Ureter (tissue), 1 donor: ENCODE measurements at regions not wholly inside any gene's neighbourhood (a gene's known extent, or its start where the extent isn't known, plus 50 kb on each side); places are given as distances from the start of the nearest gene placed in this dataset.

ENCODE experiments used
- DNase-seq: peaks from one replicate; pipeline ENCODE4 v3.0.0-alpha.2; 2020; ENCODE audit warnings: low spot score
- donor health status: DM: yes; HTN: yes; CAD: no.

GRCh38 chr1:229762891-229763290, 136.8 kb downstream of the URB2 start:
- DNase-seq, result no peak

GRCh38 chr1:229768232-229768631, 142.2 kb downstream of the URB2 start:
- DNase-seq, result no peak

DNA sequence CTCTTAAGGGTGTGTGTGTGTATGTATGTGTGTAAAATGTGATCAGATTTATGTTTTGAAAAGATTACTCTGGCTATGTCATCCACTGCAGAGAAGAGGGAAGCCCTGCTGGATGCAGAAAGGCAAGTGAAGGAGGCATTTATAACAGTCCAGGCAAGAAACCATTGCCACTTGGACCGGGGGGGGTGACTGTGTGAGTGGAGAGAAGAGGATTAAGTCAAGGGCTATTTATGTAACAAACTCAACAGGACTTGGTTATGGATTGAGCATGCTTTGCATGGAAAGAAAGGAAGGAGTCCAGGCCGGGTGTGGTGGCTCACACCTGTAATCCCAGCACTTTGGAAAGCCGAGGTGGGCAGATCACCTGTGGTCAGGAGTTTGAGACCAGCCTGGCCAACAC, 143.0 kb downstream of the URB2 start:
- DNase-seq, result no peak

DNA sequence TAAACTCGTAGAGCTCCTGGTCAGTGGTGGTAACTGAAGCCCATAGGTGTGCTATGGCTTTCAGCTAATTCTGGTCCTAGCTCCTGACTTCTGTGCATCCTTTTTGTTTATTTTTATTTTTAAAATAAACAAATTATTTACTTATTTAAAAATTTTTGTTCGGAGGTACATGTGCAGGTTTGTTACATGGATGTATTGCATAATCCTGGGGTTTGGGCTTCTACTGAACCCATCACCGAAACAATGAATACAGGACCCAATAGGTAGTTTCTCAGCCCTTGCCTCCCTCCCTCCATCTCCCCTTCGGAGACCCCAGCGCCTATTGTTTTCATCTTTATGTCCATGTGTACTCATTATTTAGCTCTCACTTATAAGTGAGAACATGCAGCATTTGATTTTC, 143.8 kb downstream of the URB2 start:
- no peak for DNase-seq

DNA sequence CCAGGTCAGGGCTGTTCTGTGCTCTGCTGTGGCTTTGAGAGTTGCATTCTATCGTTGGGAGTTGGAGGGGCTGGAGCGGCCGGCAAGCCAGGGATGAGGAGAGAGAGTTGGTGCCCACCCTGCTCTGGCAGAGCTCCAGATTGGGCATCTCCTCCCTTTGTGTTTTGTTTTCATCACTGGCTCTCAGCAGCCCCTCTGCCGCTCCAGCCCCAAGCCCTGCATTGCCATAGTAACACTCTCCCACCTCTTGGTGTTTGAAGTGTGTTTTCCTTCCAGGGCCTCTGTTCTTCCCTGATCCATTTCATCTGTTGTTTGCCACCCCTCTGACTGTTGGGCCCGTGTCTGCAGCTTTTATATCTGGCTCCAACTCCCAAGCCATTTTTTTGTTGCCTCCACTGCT, 152.7 kb downstream of the URB2 start:
- no peak for DNase-seq

DNA sequence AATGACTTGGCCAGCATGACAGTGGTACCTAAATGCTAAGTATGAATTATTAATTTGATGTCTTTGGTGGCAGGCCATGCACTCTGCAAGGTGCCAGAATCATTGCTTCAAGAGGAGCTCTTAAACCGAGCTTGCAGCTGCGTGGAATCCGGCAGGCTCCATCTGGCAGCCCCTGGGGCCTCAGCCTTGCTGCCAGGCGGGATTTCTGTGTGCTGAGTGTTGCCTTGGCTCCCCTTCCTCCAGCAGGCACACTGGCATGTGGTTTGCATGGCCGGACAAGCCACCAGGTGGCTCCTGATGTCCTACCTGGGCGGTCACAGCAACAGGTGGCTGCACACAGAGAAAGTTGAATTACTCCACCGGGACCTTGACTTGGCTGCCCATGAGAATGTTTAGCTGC, 155.4 kb downstream of the URB2 start:
- DNase-seq, result no peak

DNA sequence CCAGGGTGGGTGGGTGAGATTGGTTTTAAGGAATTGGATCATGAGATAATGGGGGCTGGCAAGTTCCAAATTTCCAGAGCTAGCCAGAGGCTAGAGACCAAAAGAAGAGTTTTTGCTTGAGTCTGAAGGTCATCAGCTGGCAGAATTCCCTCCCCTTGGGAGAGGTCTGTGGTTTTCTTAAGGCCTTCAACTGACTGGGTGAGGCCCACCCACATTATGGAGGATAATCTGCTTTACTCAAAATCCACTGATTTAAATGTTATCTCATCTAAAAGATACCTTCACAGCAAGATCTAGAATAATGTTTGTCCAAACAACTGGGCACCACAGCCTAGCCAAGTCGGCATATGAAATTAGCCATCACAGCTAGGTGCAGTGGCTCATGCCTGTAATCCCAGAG, 156.4 kb downstream of the URB2 start:
- no peak for DNase-seq

DNA sequence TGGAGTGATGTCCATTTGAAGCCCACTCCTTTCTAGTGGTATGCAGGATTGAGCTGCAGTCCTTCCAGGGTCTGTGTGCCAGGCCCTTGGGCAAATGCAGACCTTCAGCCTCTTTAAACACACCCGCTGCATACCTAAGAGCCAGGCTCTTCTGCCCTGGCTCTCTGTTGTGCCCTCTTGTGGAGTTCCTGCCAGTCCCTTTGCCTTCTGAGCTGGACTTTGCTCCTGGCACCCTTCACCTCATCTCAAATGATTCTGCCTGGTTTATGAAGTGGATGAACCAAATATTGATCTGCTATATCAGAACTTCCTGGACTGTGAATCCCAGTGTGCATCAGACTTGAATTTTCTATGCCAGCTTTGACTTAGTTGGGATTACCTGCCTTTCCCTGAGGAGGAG, 158.8 kb downstream of the URB2 start:
- DNase-seq, result no peak

DNA sequence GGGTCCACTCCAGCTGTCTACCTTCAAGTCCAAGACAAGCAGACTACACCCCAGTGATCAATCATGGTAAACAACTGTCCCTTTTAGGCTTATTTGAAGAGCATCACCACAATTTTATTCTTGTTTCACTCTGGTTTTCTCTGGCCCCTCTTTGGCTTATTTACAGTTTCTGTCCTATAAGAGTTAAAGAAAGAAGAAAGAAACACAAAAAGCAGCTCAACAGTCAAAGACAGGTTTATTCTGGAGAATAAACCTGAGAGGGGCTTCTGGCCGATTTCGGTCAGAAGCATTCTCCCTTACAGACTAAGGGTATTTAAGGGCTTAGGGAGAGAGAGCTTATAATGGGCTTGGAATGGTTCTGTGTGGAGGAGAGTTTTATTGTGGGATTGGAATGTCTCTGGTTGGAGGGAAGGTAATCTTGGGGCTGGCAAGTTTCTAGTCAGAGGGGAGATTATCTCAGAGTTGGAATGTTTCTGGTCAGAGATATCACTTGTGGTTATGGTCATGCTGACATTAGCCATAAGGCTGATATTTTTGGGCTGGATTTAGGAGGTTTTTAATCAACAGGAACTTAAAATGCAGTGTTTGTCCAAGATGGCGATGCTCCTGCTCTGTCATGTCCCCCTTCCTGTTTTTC, 161.0 kb downstream of the URB2 start:
- no peak for DNase-seq

GRCh38 chr1:229788004-229788403, 162.0 kb downstream of the URB2 start:
- no peak for DNase-seq

- no peak for DNase-seq
Measured at GRCh38 chr1:229792012-229792975, 166.2 kb downstream of the URB2 start.

GRCh38 chr1:229793488-229793887, 167.4 kb downstream of the URB2 start:
- no peak for DNase-seq

- DNase-seq, result no peak
Measured at GRCh38 chr1:229798558-229798957, 172.5 kb downstream of the URB2 start.

DNA sequence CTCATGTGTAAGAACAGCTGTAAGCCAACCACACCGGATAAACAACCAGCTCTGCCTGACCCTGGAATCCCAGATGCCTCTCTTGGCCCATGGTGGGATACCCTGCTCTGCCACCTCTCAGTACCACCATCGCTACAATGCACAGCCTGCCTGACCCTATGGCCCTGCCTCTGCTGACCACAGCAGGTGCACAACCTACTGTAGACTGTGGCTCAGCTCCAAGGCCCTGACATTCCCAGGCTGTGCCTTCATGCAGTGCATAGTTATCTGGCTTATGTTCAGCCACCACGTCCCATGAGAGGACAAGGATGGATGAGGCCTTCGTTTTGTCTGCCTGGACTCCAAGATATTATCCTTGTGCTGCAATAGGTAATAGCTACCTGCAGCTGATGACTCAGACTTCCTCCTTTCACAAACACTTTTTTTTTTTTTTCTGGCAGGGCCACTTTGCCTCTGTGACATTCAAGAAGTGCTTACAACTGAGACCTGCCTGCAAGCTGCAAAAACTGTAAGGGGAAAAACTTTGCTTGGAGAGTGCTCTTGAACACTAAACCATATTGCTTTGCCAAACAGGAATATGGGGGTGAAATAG, 177.7 kb downstream of the URB2 start:
- no peak for DNase-seq

DNA sequence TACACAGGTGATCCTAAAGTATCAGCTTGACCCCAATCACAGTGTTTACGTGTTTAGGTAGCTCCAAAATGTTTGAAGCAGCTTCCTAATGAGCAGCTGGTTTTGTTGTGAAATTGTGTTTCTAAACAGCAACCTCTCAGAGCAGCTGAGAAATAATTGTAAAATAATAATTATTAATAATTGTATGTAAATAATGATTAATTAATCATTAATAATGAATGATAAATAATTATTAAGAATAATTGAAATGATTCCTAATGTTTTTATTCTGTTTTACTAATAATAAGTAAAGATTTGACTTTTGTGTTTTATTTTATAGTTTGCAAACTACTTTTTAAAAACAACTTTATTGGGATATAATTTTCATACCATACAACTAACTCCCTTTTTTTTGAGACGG, 182.2 kb downstream of the URB2 start:
- DNase-seq, result no peak

- DNase-seq, result no peak
Measured at GRCh38 chr1:229810140-229810539, 184.1 kb downstream of the URB2 start.

GRCh38 chr1:229810961-229811360, 184.9 kb downstream of the URB2 start:
- DNase-seq, result no peak

- no peak for DNase-seq
Measured at GRCh38 chr1:229812148-229812547, 186.1 kb downstream of the URB2 start.

DNA sequence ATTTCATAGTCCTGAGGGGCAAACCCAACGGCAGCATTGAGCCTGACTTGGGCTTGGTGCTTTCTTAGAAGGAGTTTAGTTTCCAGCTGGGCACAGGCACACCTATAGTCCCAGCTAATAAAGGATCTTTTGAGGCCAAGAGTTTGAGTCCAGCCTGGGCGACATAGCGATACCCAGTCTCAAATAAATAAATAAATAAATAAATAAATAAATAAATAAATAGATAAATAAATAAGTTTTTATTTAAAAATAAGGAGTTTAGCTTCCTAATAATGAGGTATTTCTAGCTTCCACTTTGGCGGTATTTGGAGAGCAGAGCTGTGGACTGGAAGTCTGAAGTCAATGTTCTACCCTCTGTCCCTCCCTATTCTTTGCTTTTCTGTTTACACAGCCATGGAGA, 186.6 kb downstream of the URB2 start:
- DNase-seq, result no peak

DNA sequence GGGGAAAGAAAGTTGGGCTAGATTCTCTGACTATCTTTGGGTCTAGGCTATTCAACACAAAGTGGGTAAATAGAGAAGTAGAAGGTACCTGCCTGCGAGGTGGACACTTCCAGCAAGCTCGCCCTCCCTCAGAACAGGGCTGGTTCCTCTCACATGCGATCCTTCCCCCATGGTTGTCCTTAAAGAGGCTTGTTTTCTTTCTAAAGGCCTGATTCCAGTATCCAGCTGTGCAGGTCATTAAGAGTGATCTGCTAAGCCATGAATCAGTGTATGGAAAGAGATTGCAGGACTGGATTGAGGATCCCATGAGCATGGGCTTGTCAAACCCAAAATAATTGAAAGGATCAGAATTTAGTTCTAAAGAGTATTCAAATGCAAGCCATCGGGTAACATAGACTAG, 189.0 kb downstream of the URB2 start:
- no peak for DNase-seq

DNA sequence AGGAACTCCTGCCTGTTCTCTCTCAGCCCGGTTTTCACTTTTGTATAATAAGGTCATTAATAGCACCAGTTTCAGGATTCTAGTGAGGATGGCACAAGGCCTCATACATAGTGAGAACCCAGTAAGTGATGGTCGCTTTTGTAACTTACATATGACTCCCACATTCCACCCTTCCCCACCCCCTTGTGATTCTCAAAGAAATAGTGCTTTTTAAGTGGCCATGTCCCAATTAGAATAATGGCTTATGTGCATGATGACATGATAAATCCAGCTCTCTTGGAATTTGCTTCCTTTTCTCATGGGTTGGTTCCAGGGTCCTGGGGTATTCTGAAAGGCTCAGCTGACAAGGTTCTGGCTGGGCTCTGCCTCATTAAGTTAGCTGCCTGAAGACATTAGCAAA, 189.9 kb downstream of the URB2 start:
- no peak for DNase-seq

DNA sequence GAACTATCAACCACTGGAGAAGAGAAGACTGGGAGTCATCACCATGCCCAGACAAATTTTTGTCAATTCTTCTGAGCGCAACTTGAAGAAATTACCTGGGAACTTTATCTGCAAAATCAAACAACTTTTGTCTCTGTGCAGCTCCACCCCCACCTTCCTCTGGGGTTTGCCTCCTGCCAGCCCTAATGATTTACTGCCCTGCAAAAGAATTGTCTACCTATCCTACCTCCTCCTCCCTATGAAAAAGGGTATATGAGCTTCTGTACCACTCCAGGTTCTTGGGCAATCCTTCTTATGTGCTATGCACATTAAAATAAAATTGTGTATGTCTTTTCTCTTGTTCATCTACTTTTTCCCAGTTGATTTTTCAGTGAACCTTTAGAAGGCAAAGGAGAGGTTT, 191.9 kb downstream of the URB2 start:
- DNase-seq, result no peak

DNA sequence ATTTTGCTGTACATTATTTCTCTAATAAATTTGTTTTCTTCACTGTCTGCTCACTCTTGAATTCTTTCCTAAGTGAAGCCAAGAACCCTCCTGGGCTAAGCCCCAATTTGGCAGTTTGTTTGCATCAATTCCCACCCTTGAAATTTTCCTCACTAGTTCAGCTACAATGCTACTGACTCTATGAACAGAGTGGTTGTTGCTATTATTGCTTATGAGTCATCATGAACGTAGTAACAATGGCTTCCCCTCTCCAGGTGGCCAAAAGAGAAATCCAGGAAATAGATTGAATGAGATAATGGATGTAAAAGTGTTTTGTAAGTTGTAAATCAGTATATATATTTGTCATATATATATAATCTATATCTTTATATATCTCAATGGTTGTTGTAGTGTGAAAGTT, 193.0 kb downstream of the URB2 start:
- no peak for DNase-seq
